ENCODE measurements at regions not wholly inside any gene's neighbourhood (a gene's known extent, or its start where the extent isn't known, plus 50 kb on each side); places are given as distances from the start of the nearest gene placed in this dataset.

DNA sequence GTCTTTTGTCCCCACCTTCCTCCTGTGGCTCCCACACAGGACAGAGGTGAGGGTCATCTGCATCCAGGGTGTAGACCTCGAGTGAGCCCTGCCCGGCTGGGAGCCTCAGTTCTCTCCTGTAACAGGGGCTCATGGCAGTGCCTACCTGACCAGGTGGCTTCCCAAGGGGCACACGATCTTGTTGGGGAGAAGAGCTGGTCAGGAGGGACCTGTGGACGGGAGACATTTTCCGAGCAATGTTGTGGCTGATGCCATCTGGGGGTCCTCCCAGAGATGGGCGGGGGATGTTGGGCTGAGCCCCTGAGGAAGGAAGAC lies 51.9 kb downstream of the CEBPB start:
- no peak for DNase-seq (ENCODE audit: low read depth in 2 of 2)

DNA sequence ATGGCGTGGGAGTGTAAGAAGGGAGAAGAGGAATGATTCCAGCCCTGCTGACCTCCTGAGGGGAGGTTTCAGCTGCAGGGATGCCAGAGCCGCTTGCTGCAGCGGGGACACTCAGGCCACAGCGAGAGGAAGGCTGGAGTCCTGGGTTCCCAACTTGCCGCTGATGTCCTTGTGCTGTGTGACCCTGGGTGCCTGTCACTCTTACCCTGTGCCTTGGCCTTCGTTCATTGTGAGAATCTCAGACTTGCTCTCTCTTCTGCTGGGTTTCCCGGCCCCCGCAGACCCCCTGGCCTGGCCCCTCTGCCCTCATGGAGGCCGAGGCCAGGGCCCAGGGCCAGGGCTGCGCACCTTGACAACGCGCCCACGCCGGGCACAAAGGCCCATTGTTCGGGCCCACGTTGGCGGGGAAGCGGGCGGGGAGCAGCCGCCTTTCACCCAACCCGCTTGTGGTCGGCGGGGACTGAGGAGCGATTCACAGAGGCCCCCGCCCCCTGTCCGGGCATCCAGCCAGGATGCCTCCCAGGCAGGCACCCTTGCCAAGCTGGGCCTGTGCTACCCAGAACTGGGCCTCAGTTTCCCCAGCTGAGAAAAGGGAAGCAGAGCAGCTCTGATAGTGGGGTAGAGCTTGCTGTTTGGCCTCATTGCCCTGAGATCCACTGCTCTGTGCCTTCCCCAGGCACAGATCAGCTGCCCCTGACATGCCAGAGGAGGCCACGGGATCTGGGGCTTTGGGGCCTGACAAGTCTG lies 52.4 kb downstream of the CEBPB start:
- DNase-seq (ENCODE audit: low read depth in 2 of 2): no peak

DNA sequence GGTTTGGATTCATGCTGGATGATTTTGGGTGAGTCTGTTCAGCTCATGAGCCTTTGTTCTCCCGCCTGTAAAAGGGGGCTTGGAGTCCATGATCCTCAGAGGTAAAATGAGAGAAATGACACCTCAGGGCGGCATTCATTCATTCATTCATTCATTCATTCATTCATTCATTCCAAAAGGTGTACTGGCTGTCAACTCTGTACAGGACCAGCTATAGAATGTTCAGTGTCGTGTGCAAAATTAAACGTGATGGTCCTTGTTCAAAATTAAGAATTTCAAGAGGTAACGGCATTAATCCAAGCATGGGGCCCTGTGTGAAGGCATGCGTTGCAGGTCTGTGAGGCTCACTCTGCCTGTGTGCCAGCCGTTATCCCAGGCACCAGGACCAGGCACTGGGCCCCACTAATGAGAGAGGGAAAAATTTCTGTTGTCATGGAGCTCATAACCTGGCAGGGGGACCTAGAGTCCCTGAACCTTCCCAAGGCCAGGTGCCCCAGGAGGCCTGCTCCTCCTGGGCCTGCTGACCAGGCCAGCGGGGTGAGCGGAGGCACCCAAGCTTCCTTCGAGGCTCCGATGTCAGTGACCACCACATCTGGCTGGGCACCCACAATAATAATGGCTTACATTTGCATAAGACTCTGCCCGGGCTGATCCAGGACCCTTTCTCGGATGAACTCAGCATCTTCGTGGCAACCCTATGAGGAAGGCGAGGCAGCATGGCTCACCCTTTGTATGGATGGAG lies 53.2 kb downstream of the CEBPB start:
- DNase-seq (ENCODE audit: low read depth in 2 of 2): no peak

DNA sequence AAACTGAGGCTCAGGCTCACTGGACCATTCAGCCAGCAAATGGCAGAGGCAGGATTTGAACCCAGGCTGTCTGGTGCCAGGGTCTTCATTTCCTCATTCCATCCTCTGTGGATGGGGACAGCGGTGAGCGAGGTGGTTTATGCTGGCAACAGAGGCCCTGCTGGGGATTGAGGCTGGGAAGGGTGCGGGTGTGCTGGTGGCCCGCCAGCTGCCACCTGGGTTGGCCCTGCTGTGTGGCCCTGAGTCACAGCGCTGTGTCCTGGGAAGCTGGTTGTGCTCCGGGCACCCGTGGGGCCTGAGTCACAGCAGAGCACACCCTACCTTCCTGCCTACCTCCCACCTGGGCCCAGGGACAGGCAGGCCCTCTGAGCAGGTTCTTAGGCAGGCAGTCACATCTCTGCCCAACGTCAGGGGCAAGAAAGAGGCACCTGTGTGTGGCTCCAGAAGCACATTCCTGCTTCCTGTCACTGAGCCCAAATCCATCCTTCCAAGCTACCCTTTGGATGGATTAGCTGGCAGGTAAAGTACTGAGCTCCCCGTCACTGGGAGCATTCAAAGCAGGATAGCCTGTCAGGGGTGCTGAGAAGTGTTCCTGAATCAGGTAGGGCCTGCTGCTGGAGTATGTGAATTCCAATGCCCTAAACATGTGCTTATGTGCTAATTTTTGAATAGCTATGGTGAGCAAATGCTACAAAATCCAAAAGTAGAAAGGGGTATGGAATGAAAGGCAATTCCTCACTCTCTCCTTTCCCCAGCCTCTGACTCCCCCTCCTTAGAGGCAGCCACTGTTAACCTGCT lies 53.9 kb downstream of the CEBPB start:
- DNase-seq (ENCODE audit: low read depth in 2 of 2): no peak

DNA sequence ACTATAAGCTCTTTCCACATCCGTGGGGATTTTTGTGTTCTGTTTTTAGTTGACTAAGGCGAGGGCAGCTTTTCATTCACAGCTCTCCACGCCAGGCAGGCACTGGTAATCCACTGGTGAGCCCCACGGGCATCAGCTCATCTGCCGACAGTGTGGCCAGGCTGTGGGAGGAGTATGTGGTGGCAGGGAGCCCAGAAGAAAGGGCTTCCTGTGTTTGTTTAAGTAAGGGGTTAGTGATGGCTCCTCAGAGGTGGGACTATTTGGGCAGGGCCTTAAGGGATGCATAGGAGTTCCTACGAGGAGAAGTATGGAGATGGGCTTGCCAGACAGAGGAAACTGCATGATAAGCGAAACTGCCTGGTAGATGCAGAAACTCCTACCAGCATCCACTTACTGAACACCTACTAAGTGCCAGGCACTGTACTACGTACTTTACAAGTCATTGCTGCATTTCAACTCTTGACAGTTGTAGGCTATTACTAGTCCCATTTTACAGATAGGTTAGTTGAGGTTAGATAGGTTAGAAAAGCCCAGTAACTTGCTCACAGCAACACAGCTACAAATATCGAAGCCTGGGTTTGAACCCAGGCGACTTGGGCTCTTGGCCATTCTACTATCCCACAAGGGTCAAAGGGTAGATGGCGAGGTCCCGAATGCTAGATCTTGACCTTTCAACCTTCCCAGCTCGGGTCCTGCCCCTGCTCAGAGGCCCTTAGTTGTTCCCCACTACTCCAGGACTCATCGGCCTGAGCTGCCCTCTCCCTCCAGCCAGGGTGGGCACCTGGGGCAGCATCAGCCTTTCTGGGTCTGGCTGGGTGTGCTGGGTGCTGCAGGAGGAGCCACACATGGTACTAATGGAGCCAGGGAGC lies 55.1 kb downstream of the CEBPB start:
- no peak for DNase-seq (ENCODE audit: low read depth in 2 of 2)

DNA sequence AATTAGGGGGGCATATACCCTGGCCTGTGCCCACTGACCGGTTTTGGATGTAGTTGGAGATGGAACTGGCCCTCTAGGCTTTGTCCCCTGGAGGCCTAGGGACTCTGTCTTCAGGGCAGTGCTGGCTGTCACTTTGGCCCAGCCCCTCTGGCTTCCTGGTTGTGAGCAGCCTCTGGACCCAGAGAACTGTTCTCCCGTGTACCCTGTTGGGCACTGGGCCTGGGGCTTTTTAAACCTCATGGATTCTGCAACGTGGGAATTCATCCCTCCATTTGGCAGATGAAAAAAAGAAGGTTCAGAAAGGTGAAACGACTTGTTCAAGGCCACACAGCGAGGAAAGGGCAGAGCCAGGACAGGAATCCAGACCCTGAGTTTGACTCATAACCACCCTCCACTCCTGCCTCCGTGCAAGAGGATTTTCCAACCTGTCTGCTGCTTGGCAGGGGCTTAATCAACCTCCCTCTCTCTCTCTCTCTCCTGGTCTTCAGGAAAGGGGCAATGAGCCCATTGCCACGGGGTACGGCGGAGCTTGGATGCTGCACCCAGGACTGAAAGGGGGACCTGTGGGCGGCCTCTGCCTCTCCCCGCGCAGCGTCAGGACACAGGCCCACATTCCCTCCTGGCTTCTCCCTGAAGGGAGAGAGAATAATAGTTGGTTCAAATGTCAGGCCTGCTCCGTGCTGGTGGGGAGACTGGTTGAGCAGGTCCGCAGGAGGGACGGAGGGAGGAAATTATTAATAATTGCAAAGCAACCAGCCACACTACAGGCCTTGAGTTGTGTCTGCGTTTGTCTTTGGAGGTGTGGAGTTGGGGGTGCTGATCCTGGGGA lies 56.0 kb downstream of the CEBPB start:
- no peak for DNase-seq (ENCODE audit: low read depth in 2 of 2)

DNA sequence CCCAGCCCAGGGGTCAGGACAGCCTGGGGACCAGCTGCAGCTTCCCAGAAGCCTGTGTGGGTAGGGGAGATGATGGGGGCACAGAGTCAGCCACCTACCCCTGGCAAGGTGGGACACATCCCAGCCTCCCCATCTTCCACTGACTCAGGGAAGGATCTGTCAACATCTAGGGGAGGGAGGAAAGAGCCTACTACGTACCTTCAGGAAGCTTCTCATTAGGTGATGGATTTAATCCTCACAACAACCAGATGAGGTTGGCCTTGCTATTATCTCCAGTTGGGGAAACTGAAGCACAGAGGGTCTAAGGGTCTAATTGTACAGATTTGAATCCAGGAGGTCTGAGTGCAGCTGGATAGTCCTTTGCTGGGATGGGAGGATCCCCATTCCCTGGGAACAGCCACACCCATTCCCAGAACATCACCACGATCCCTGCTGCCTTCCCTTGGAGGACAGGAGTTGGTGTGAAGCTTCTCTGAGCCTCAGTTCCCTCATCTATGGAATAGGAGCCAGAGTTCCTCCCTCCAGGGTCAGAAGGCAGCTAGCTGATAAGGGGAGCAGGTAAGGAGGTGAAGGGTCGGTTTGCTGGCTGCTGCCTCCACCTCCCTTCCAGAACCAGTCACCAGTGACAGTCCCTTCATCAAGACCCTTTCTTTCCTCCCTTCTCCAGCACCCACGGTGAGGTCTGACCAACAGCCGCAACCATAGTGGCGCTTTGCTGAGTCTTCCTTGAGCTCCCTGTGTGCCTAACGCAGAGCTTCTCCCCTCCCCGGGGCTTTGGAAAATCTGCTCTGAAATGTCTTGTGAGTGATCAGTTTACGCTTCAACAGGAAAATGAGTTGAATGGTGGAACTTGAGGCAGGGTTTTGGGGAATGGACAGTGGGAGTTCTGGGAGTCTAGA lies 56.8 kb downstream of the CEBPB start:
- no peak for DNase-seq (ENCODE audit: low read depth in 2 of 2)

DNA sequence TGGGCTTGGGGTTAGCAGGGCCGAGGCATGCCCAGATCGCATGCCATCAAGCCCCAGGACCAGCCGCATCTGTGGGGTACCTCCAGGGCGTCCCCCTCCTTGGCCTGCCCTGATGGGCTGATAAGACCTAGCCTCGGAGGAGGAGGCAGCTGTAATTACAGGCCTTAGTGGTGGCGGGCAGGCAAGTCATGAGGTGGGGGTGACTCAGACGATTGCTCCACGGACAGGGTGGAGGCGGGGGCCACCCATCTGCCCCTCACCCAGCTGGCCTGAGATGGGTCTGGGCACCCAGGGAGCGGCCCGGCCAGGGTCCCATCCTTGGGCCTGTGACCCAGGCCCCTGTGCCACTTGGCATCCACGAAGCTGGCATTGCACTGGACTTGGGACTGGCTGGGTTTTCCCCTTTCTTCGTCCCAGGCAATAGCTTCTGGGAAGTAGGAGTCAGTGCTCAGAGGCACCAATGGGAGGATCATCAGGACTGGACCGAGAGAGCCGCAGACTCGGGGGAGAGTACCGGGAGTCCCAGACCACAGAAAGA lies 57.5 kb downstream of the CEBPB start:
- DNase-seq (ENCODE audit: low read depth in 2 of 2): no peak

DNA sequence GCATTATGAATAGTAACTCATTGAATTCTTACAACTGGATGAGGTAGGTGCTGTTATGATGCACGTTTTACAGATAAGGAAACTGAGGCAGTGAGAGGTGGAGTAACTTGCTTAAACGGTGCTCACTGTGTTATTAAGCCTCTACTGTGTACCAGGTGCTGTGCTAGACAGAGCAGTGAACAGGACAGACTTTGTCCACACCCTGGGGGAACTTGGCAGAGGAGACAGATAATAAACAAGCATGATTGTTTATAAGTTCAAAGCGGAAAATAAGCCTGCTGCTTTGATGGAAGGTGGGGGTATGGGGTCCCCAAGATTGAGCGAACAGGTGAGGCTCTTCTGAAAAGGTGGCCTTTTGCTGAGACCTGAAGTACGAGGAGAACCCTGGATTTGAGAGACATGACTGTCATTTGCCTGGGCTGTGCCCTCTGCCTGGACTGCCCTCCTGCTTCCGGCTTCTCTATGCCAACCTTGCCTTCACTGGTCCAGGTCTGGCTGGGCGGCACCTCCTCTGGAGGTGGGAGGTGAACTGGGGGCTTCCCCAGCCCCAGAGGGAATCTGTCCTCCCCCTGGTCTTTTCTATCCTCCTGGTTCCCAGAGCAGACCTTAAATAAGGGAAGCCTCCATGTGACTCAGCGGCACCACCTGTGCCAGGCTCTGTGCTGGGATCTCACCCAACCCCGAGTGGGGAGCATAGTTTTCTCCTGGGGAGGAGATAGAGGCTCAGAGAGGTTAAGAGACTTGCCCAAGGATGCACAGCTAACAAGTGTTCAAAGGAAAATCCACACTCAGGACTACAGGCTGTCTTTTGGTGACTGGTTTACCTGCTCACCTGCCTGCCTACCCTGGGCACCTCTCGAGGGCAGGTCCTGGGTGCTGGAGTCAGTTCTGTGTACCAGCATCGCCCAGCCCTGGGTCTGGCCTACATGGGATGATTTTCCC lies 59.1 kb downstream of the CEBPB start:
- no peak for DNase-seq (ENCODE audit: low read depth in 2 of 2)

DNA sequence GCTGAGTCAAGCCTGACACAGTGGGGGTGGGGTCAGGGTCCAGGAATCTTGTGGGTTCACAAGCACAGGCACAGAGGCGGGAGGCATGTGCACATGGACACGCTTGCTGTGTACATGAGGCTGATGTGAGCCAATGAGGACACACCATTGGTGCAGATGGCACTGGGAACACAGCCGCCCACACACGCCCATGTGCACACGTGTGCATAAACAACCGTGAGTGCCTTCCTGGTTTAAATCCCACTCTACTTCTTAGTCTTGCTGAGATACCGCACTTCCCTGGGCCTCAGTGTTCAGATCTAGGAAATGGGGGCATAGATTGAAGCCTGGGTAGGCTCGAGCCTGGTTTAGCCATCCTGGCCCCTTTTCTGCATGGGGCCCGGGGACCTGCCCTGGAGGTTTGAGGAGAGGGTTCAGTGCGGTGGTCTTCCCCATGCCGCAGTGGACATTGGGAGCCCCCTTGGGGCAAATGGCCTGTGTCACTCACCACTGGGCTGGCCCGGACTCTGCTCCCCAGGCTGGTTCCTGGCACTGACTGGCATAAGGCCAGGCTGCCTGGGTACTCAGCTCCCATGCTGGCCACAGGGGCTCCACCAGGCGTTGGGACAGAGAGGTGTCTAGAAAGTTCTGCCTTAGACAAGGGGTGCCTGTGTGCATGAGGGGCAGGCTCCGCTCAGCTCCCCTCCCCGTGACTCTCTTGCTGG lies 60.2 kb downstream of the CEBPB start:
- no peak for DNase-seq (ENCODE audit: low read depth in 2 of 2)

DNA sequence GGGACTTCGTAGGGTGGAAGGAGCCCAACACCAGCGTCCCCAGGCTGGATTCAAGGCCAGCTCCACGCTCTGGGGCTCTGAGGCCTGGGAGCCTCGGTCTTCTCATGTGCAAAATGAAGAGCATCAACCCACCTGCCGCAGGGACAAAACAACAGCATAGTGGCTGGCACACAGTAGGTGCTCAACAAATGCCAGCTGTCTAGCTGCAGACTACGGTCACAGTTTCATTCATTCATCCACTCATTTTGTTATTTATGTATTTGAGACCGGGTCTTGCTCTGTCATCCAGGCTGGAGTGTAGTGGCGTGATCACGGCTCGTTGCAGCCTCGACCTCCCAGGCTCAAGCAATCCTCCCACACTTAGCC lies 60.7 kb downstream of the CEBPB start:
- no peak for DNase-seq (ENCODE audit: low read depth in 2 of 2)

DNA sequence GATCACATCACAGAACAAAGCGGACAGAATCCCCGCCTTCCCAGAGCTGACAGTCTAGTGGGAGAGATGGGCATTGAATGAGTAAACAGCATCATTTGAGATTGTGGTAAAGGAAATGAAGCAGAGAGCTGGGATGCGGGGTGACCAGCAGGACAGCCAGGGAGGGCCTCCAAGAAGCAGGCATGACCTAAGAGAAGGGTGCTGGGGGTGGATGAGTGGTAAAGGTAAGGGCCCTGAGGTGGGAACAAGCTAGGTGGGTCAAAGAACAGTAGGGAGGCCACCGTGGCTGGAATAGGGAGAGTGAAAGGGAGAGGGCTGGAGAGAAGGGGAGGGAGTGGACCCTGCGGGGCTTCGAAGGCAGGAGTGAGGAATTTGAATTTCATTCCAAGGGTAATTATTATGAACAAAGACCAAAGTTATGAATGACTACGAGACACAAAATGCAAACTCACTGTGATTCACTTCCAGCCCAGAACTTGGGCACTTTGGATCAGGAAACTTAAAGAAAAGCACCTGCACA lies 61.4 kb downstream of the CEBPB start:
- DNase-seq (ENCODE audit: low read depth in 2 of 2): no peak

DNA sequence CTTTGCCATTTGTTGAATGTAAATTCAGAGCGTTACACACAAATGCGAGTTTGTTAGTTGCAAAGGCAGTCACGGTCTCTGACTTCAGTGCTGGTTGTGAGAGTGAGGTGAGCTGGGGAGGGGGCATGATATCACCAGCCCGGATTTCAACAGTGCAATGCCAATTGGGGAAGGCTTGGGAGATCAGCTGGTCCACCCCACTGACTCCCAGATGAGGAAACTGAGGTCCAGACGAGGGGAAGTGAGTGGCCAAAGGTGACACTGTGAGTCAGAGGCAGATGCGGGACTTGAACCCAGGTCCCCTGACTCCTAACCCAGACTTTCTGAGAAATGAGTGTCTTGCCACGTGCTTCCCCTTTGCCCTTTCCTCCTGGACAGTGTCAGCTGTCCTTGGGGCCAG lies 62.1 kb downstream of the CEBPB start:
- DNase-seq (ENCODE audit: low read depth in 2 of 2): no peak

DNA sequence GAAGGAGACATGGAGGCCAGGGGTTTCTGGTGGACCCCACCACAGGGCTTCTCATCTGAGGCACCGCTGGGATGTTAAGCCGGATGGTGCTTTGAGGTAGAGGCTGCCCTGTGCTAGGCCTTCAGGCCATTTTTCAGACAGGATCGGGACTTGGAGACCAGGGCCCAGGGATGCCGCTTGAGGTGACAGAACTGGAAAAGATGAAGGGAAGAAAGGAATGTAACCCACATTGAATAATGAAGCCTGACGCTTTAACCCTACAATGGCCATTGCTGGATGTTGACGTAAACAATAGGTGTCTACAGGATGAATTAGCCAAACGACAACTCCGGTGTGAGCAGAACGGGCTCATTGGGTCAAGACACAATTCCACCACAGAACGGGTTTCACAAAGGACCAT lies 62.5 kb downstream of the CEBPB start:
- no peak for DNase-seq (ENCODE audit: low read depth in 2 of 2)

DNA sequence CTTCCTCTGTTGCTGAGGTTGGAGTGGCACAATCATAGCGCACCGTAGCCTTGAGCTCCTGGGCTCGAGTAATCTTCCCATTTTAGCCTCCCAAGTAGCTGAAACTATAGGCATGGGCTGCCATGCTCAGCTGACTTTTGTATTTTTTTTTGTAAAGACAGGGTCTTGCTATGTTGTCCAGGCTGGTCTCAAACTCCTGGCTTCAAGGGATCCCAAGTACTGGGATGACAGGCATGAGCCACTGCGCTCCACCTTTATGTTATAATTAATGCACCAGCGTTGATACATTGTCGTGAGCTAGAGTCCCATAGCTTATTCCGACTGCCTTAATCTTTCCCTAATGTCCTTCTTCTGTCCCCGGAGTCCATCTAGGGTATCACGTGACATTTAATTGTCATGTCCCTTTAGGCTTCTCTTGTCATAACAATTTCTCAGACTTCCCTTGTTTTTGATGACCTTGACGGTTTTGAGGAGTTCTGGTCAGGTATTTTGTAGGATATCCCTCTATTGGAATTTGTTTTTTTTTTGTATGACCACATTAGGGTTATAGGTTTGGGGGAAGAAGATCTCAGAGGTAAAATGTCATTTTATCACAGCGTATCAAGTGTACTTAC lies 63.9 kb downstream of the CEBPB start:
- no peak for DNase-seq (ENCODE audit: low read depth in 2 of 2)

DNA sequence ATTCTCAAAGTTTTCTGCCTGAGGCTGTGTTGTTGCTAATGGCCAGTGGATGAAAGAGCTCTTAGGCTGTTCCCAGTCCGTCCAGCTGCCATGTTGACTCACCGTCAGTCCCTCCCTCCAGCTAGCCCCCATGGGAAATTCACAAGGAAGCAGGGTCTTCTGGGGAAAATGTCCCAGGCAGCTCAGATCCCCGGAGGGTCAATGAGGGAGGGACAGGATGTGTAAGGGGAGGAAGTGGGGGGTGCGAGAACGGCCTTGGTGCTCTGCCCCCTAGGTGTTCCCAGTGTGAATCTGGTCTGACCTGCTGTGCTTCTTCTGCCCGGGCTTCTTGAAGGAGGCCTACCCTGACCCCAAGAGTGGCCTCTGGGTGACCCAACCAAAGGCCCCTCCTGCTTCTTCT lies 65.9 kb downstream of the CEBPB start:
- DNase-seq (ENCODE audit: low read depth in 2 of 2): no peak

DNA sequence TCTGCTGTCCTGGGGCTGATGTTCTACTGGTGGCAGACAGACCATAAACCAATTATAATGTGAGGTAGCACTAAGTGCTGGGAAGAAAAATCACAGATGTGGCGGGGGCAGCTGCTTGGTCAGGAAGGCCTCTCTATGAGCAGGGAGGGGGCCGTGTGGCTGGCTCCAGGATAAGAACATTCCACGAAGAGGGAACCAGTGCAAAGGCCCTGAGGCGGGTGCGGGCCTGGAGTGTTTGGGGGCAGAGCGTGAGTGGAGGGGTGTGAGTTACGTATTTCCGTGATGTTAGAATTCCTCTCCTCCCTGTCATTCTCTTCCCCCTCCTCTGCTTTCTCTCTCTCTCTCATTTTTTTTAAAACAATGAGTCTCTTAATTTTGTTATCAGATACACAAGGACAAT lies 67.2 kb downstream of the CEBPB start:
- DNase-seq (ENCODE audit: low read depth in 2 of 2): no peak

All from stimulated activated CD8-positive, alpha-beta memory T cell treated with anti-CD3 and anti-CD28 coated beads, Interleukin-15, amount 100 ng/mL, for 48 hours (primary cell).